Adipocyte (in vitro differentiated cells): ENCODE measurements at regions not wholly inside any gene's neighbourhood (a gene's known extent, or its start where the extent isn't known, plus 50 kb on each side); places are given as distances from the start of the nearest gene placed in this dataset.
A peak's percentile ranks its signal among the peaks of the same experiment; 100 is the strongest.

ENCODE experiments used
- DNase-seq: peaks from one replicate; pipeline ENCODE4 v3.0.0-alpha.2; 2015; ENCODE audit warnings: low read depth
- H3K27me3 ChIP-seq: replicated peaks from 2 replicates; pipeline ENCODE4 v1.7.0; 2013; ENCODE audit warnings: mild to moderate bottlenecking, low read length, moderate library complexity; ENCODE audit not compliant: control insufficient read depth, insufficient read depth
- H3K36me3 ChIP-seq: 2 replicates; pipeline ENCODE4 v1.7.0; 2013; ENCODE audit warnings: low read length, mild to moderate bottlenecking, moderate library complexity; ENCODE audit not compliant: control insufficient read depth, insufficient read depth, severe bottlenecking
- H3K4me1 ChIP-seq: 2 replicates; pipeline ENCODE4 v1.7.0; 2013; ENCODE audit warnings: mild to moderate bottlenecking, low read length, moderate library complexity; ENCODE audit not compliant: control insufficient read depth, insufficient read depth
- H3K4me3 ChIP-seq: 2 replicates; pipeline ENCODE4 v1.7.0; 2013; ENCODE audit warnings: mild to moderate bottlenecking, low read length, moderate library complexity
- H3K9ac ChIP-seq: 2 replicates; pipeline ENCODE4 v1.7.0; 2013; ENCODE audit warnings: mild to moderate bottlenecking, low read length, moderate library complexity
- H3K9me3 ChIP-seq: 2 replicates; pipeline ENCODE4 v1.7.0; 2013; ENCODE audit warnings: mild to moderate bottlenecking, low read length, moderate library complexity; ENCODE audit not compliant: control insufficient read depth

- no peak overlapping the region for H3K9ac ChIP-seq
- H3K27me3 ChIP-seq, result peaks cover 38% of the 10 kb centered on the region
- no peaks in the 10 kb centered on the region for H3K36me3 ChIP-seq
- no peak overlapping the region for H3K4me3 ChIP-seq
- no peaks in the 10 kb centered on the region for H3K9me3 ChIP-seq
- DNase-seq, result no peak
- H3K4me1 ChIP-seq, result no peaks in the 10 kb centered on the region
Observed at GRCh38 chr14:100638211-100638855, 51.1 kb upstream of the BEGAIN start.

- Histone ChIP-seq H3K36me3 (no peaks in the 10 kb centered on the region), H3K4me1 (no peaks in the 10 kb centered on the region), H3K9ac (no peak overlapping the region), H3K27me3 (peaks cover 33% of the 10 kb centered on the region), H3K9me3 (no peaks in the 10 kb centered on the region), H3K4me3 (no peak overlapping the region)
- DNase-seq, result no peak
Observed at GRCh38 chr14:100639280-100639679, 52.1 kb upstream of the BEGAIN start.

- DNase-seq, result no peak
- Histone ChIP-seq H3K9ac (no peak overlapping the region), H3K36me3 (no peaks in the 10 kb centered on the region), H3K9me3 (no peaks in the 10 kb centered on the region), H3K27me3 (peaks cover 36% of the 10 kb centered on the region), H3K4me1 (no peaks in the 10 kb centered on the region), H3K4me3 (no peak overlapping the region)
Observed at GRCh38 chr14:100640471-100641273, 53.5 kb upstream of the BEGAIN start.

GRCh38 chr14:100641274-100641860 is 54.1 kb upstream of the BEGAIN start:
- Histone ChIP-seq H3K4me3 (no peak overlapping the region), H3K9me3 (peaks cover 3% of the 10 kb centered on the region), H3K27me3 (peaks cover 32% of the 10 kb centered on the region), H3K36me3 (no peaks in the 10 kb centered on the region), H3K4me1 (no peaks in the 10 kb centered on the region), H3K9ac (no peak overlapping the region)
- DNase-seq, result no peak

GRCh38 chr14:100643426-100643825 is 56.2 kb upstream of the BEGAIN start:
- DNase-seq, result no peak
- Histone ChIP-seq H3K36me3 (no peaks in the 10 kb centered on the region), H3K9me3 (peaks cover 3% of the 10 kb centered on the region), H3K9ac (no peak overlapping the region), H3K27me3 (peaks cover 32% of the 10 kb centered on the region), H3K4me3 (no peak overlapping the region), H3K4me1 (no peaks in the 10 kb centered on the region)

- H3K4me1 ChIP-seq, result no peaks in the 10 kb centered on the region
- H3K9me3 ChIP-seq, result peaks cover 3% of the 10 kb centered on the region
- peaks cover 25% of the 10 kb centered on the region for H3K27me3 ChIP-seq
- no peak for DNase-seq
- no peak overlapping the region for H3K9ac ChIP-seq
- H3K4me3 ChIP-seq, result no peak overlapping the region
- H3K36me3 ChIP-seq, result no peaks in the 10 kb centered on the region
Observed at GRCh38 chr14:100644383-100644782, 57.2 kb upstream of the BEGAIN start.

GRCh38 chr14:100644784-100645183 is 57.6 kb upstream of the BEGAIN start:
- H3K36me3 ChIP-seq, result no peaks in the 10 kb centered on the region
- no peak overlapping the region for H3K9ac ChIP-seq
- no peaks in the 10 kb centered on the region for H3K4me1 ChIP-seq
- no peak overlapping the region for H3K4me3 ChIP-seq
- peaks cover 24% of the 10 kb centered on the region for H3K27me3 ChIP-seq
- peaks cover 3% of the 10 kb centered on the region for H3K9me3 ChIP-seq
- no peak for DNase-seq

- no peaks in the 10 kb centered on the region for H3K4me1 ChIP-seq
- peaks cover 3% of the 10 kb centered on the region for H3K9me3 ChIP-seq
- no peaks in the 10 kb centered on the region for H3K36me3 ChIP-seq
- peak; percentile 93 for DNase-seq
- H3K27me3 ChIP-seq, result peaks cover 24% of the 10 kb centered on the region
- H3K4me3 ChIP-seq, result no peak overlapping the region
- H3K9ac ChIP-seq, result no peak overlapping the region
Observed at GRCh38 chr14:100645196-100645981, 58.2 kb upstream of the BEGAIN start.

GRCh38 chr14:100645982-100646314 is 58.7 kb upstream of the BEGAIN start:
- peaks cover 24% of the 10 kb centered on the region for H3K27me3 ChIP-seq
- no peak overlapping the region for H3K9ac ChIP-seq
- no peaks in the 10 kb centered on the region for H3K36me3 ChIP-seq
- no peak for DNase-seq
- no peaks in the 10 kb centered on the region for H3K4me1 ChIP-seq
- peaks cover 3% of the 10 kb centered on the region for H3K9me3 ChIP-seq
- no peak overlapping the region for H3K4me3 ChIP-seq

GRCh38 chr14:100648474-100649172 is 61.4 kb upstream of the BEGAIN start:
- Histone ChIP-seq H3K4me3 (no peak overlapping the region), H3K27me3 (peaks cover 23% of the 10 kb centered on the region), H3K9ac (no peak overlapping the region), H3K9me3 (peaks cover 3% of the 10 kb centered on the region), H3K36me3 (no peaks in the 10 kb centered on the region), H3K4me1 (peaks cover under 1% of the 10 kb centered on the region)
- DNase-seq, result no peak
